Tibial nerve (tissue), 4 donors: ENCODE measurements at regions not wholly inside any gene's neighbourhood (a gene's known extent, or its start where the extent isn't known, plus 50 kb on each side); places are given as distances from the start of the nearest gene placed in this dataset.
"Not testable (repeated sequence)": the region's sequence is repeated elsewhere in the genome, so short reads cannot be mapped to it uniquely, and the experiment has no call there.

ENCODE experiments used
- DNase-seq, 2 donors: peaks; one replicate each; pipeline ENCODE4 v3.0.0-alpha.2; 2019; ENCODE audit warnings: low spot score in 2 of 2
- H3K27ac ChIP-seq, 4 donors: fragments of 200-600 bp; sonication (generic) in 3 of 4; one replicate each; pipeline ENCODE4 v1.5.1; 2017 to 2019; ENCODE audit warnings: mild to moderate bottlenecking in 1 of 4
- H3K27me3 ChIP-seq, 2 donors: fragments of 200-600 bp; sonication (generic) in 1 of 2; one replicate each; pipeline versions ENCODE4 v1.5.1 to v1.6.0; 2017 to 2019
- H3K36me3 ChIP-seq, 3 donors: fragments of 200-600 bp; sonication (generic); one replicate each; pipeline ENCODE4 v1.5.1; 2018 to 2019
- H3K4me1 ChIP-seq, 4 donors: fragments of 200-600 bp; sonication (generic) in 3 of 4; one replicate each; pipeline ENCODE4 v1.5.1; 2017 to 2019
- H3K4me3 ChIP-seq, 4 donors: fragments of 200-600 bp; sonication (generic) in 3 of 4; one replicate each; pipeline ENCODE4 v1.5.1; 2017 to 2019; ENCODE audit warnings: mild to moderate bottlenecking in 1 of 4, moderate library complexity in 1 of 4
- H3K9me3 ChIP-seq, 4 donors: fragments of 200-600 bp; sonication (generic) in 3 of 4; one replicate each; pipeline ENCODE4 v1.5.1; 2017 to 2019
- EP300 ChIP-seq, 2 donors: sonication (generic); formaldehyde crosslinking; IDR thresholded peaks; one replicate each; pipeline ENCODE4 v1.6.1; 2017; ENCODE audit warnings: antibody characterized with exemption in 2 of 2, mild to moderate bottlenecking in 1 of 2
- POLR2A ChIP-seq, 2 donors: fragments of 450-650 bp; IDR thresholded peaks; one replicate each; pipeline ENCODE4 v1.6.1; 2017; ENCODE audit warnings: antibody characterized with exemption in 2 of 2, mild to moderate bottlenecking in 2 of 2, moderate library complexity in 2 of 2
- WGBS, 2 donors: methylation state at CpG; one replicate each; pipeline ENCODE4 v1.1.5; 2018; 5-methylcytosine and 5-hydroxymethylcytosine counted together
- TF ChIP-seq, protein P1 (sequence below), 5 experiments: fragments of 200-600 bp in 3 of 5; fragments of 450-650 bp in 2 of 5; sonication (generic) in 3 of 5; IDR thresholded peaks; one replicate each; pipeline ENCODE4 v1.5.1; 2016 to 2019; ENCODE audit warnings: antibody characterized with exemption in 5 of 5, mild to moderate bottlenecking in 3 of 5, moderate library complexity in 2 of 5

GRCh38 chr13:79837741-79838450 lies 356.9 kb downstream of the NDFIP2 start:
- Histone ChIP-seq H3K9me3 (peaks cover 0 to 5% (median 0%) of the 10 kb centered on the region in 4 donors), H3K27me3 (no peaks in the 10 kb centered on the region), H3K27ac (no peak overlapping the region), H3K4me3 (no peak overlapping the region), H3K36me3 (no peaks in the 10 kb centered on the region), H3K4me1 (no peaks in the 10 kb centered on the region)
- TF ChIP-seq, protein P1, sequence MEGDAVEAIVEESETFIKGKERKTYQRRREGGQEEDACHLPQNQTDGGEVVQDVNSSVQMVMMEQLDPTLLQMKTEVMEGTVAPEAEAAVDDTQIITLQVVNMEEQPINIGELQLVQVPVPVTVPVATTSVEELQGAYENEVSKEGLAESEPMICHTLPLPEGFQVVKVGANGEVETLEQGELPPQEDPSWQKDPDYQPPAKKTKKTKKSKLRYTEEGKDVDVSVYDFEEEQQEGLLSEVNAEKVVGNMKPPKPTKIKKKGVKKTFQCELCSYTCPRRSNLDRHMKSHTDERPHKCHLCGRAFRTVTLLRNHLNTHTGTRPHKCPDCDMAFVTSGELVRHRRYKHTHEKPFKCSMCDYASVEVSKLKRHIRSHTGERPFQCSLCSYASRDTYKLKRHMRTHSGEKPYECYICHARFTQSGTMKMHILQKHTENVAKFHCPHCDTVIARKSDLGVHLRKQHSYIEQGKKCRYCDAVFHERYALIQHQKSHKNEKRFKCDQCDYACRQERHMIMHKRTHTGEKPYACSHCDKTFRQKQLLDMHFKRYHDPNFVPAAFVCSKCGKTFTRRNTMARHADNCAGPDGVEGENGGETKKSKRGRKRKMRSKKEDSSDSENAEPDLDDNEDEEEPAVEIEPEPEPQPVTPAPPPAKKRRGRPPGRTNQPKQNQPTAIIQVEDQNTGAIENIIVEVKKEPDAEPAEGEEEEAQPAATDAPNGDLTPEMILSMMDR (IDR thresholded peaks at IDR 0.05) = no peak
- TF ChIP-seq EP300 (IDR thresholded peaks at IDR 0.05) (no peak), POLR2A (IDR thresholded peaks at IDR 0.05) (no peak)
- WGBS, 2 donors = 88 to 92% methylated on average over 3 of the region's 3 CpGs
- DNase-seq = no peak

DNA sequence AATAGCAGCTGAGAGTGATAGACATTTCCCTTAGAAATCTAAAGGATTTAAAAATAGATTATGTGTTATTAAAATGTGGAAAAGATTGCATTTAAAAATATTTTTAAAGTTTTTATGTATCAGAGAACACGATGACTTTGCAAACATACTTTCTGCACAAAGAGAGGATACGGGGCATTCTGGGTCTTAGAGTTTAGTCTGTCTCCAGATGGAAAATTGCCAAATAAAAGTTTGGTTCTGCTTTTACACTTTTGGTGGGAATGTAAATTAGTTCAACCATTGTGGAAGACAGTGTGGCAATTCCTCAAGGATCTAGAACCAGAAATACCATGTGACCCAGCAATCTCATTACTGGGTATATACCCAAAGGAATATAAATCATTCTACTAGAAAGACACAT lies 355.2 kb downstream of the NDFIP2 start:
- not testable (repeated sequence) for H3K27me3 ChIP-seq, H3K27ac ChIP-seq, DNase-seq, H3K36me3 ChIP-seq, H3K9me3 ChIP-seq, H3K4me1 ChIP-seq, H3K4me3 ChIP-seq
- 47 to 53% methylated on average over 2 of the region's 2 CpGs for WGBS, 2 donors

DNA sequence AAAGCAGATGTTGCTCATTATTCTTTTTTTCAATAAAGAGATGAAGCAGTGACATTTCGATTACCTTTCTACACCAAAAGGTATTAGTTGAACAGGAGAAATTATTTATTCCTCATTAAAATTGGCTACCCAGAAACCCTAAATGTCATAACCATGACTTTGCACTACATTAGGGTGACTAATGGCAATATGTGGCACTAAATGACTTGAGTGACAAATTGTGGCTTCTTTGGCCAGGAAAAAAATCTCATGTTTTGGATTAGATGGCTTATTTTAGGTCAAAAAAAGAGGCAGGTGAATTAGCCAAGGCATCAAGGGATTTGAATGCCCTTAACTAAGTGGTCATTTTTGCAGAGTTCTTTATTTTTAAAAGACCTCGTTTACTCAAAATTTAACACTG lies 353.9 kb downstream of the NDFIP2 start:
- no peak overlapping the region for H3K27ac ChIP-seq
- WGBS, 2 donors = 47 to 50% methylated on average over 2 of the region's 2 CpGs
- no peaks in the 10 kb centered on the region for H3K27me3 ChIP-seq
- no peaks in the 10 kb centered on the region for H3K36me3 ChIP-seq
- H3K9me3 ChIP-seq = peaks cover 0 to 4% (median 0%) of the 10 kb centered on the region in 4 donors
- no peak for TF ChIP-seq POLR2A (IDR thresholded peaks at IDR 0.05)
- H3K4me1 ChIP-seq = no peaks in the 10 kb centered on the region
- no peak for DNase-seq
- no peak overlapping the region for H3K4me3 ChIP-seq

DNA sequence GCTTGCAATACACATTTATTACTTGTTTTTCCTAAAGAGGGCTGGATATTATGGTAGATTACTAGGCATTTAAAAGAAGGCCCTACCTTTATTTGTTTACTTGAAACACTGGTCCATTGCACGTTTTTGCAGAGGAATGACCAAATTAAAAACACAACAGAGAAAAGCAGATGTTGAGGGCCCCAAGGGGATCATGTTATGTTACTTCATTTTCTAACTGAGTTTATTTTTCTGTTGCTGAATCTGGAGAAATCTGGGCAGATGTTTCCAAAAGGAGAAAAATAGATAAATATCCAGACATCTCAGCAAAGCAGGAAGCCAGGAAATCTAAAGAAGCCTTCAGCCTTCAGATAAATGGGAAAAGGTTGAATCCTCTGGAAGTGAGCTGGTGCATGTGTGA lies 353.0 kb downstream of the NDFIP2 start:
- 32 to 49% methylated on average over 1 of the region's 1 CpG for WGBS, 2 donors
- no peak overlapping the region for H3K4me3 ChIP-seq
- no peak overlapping the region for H3K27ac ChIP-seq
- no peaks in the 10 kb centered on the region for H3K9me3 ChIP-seq
- H3K27me3 ChIP-seq = no peaks in the 10 kb centered on the region
- H3K36me3 ChIP-seq = no peaks in the 10 kb centered on the region
- no peaks in the 10 kb centered on the region for H3K4me1 ChIP-seq
- DNase-seq = no peak
- TF ChIP-seq, protein P1 (IDR thresholded peaks at IDR 0.05) = no peak
- TF ChIP-seq EP300 (IDR thresholded peaks at IDR 0.05) = no peak

- Histone ChIP-seq H3K36me3 (no peaks in the 10 kb centered on the region), H3K9me3 (no peaks in the 10 kb centered on the region), H3K4me1 (no peaks in the 10 kb centered on the region), H3K4me3 (no peak overlapping the region), H3K27me3 (no peaks in the 10 kb centered on the region), H3K27ac (no peak overlapping the region)
- TF ChIP-seq POLR2A (IDR thresholded peaks at IDR 0.05) (no peak), EP300 (IDR thresholded peaks at IDR 0.05) (no peak)
- TF ChIP-seq, protein P1 (IDR thresholded peaks at IDR 0.05) = no peak
- WGBS, 2 donors = 78 to 98% methylated on average over 3 of the region's 3 CpGs
- DNase-seq = no peak
Measured at GRCh38 chr13:79831556-79831955, 350.6 kb downstream of the NDFIP2 start.

- Histone ChIP-seq H3K27ac (no peak overlapping the region), H3K36me3 (no peaks in the 10 kb centered on the region), H3K4me3 (no peak overlapping the region), H3K4me1 (no peaks in the 10 kb centered on the region), H3K9me3 (no peaks in the 10 kb centered on the region), H3K27me3 (no peaks in the 10 kb centered on the region)
- WGBS, 2 donors = 61 to 63% methylated on average over 3 of the region's 3 CpGs
- TF ChIP-seq POLR2A (IDR thresholded peaks at IDR 0.05) = no peak
- TF ChIP-seq EP300 (IDR thresholded peaks at IDR 0.05) = no peak
- TF ChIP-seq, protein P1 (IDR thresholded peaks at IDR 0.05) = no peak
- DNase-seq = no peak
Measured at GRCh38 chr13:79830945-79831344, 350.0 kb downstream of the NDFIP2 start.
